Suppressor macrophage (primary cell): ENCODE measurements at regions not wholly inside any gene's neighbourhood (a gene's known extent, or its start where the extent isn't known, plus 50 kb on each side); places are given as distances from the start of the nearest gene placed in this dataset.
A peak's percentile ranks its signal among the peaks of the same experiment; 100 is the strongest.
"Not testable (repeated sequence)": the region's sequence is repeated elsewhere in the genome, so short reads cannot be mapped to it uniquely, and the experiment has no call there.

Experiments
- DNase-seq, 4 experiments: peaks; one replicate each; pipeline ENCODE4 v3.0.0-alpha.2; 2020 to 2022

- DNase-seq = no peak
These were observed 52.1 kb upstream of the TAMM41 start for GRCh38 chr3:11898611-11899325.

- not testable (repeated sequence) for DNase-seq
These were observed 52.7 kb upstream of the TAMM41 start for GRCh38 chr3:11899389-11899788.

GRCh38 chr3:11899826-11900225 lies 53.1 kb upstream of the TAMM41 start:
- no peak for DNase-seq

GRCh38 chr3:11900824-11901223 lies 54.1 kb upstream of the TAMM41 start:
- no peak for DNase-seq

- DNase-seq = no peak
These were observed 54.7 kb upstream of the TAMM41 start for GRCh38 chr3:11901286-11901875.

- no peak for DNase-seq
These were observed 56.4 kb upstream of the TAMM41 start for GRCh38 chr3:11903047-11903446.

- DNase-seq = no peak
These were observed 56.8 kb upstream of the TAMM41 start for GRCh38 chr3:11903447-11903846.

- DNase-seq = no peak
These were observed 57.5 kb upstream of the TAMM41 start for GRCh38 chr3:11904157-11904556.

- no peak for DNase-seq
These were observed 59.7 kb upstream of the TAMM41 start for GRCh38 chr3:11906407-11906806.

- no peak for DNase-seq
These were observed 61.3 kb upstream of the TAMM41 start for GRCh38 chr3:11907667-11908660.

- DNase-seq = no peak
These were observed 62.5 kb upstream of the TAMM41 start for GRCh38 chr3:11908981-11909698.

- no peak for DNase-seq
These were observed 63.0 kb upstream of the TAMM41 start for GRCh38 chr3:11909726-11910125.

- not testable (repeated sequence) for DNase-seq
These were observed 63.7 kb upstream of the TAMM41 start for GRCh38 chr3:11910216-11910930.

GRCh38 chr3:11910971-11911531 lies 64.4 kb upstream of the TAMM41 start:
- DNase-seq = peak in 1 of 4 experiments; percentile 3

GRCh38 chr3:11911887-11912286 lies 65.2 kb upstream of the TAMM41 start:
- DNase-seq = not testable (repeated sequence)

GRCh38 chr3:11913316-11913715 lies 66.6 kb upstream of the TAMM41 start:
- no peak for DNase-seq

GRCh38 chr3:11914041-11914440 lies 67.4 kb upstream of the TAMM41 start:
- DNase-seq = no peak

GRCh38 chr3:11914651-11915050 lies 68.0 kb upstream of the TAMM41 start:
- DNase-seq = no peak

GRCh38 chr3:11915621-11916424 lies 69.1 kb upstream of the TAMM41 start:
- DNase-seq = no peak

- DNase-seq = not testable (repeated sequence)
These were observed 69.7 kb upstream of the TAMM41 start for GRCh38 chr3:11916425-11916762.

GRCh38 chr3:11917051-11917450 lies 70.4 kb upstream of the TAMM41 start:
- no peak for DNase-seq
